Epithelial cell of esophagus (primary cell): ENCODE measurements at regions not wholly inside any gene's neighbourhood (a gene's known extent, or its start where the extent isn't known, plus 50 kb on each side); places are given as distances from the start of the nearest gene placed in this dataset.

Experiments
- DNase-seq: peaks from one replicate; pipeline ENCODE4 v3.0.0; 2010; ENCODE audit warnings: low read depth
- H3K4me3 ChIP-seq: 2 replicates; pipeline ENCODE4 v1.5.1; 2011; ENCODE audit warnings: mild to moderate bottlenecking, low read length, control low read depth
- CTCF ChIP-seq: IDR thresholded peaks from 2 replicates; pipeline ENCODE4 v1.5.1; 2011; ENCODE audit warnings: low read depth, mild to moderate bottlenecking, low read length, control low read depth, inconsistent platforms; ENCODE audit not compliant: insufficient read depth; ENCODE audit errors: missing control alignments

GRCh38 chr18:37958499-37958898 is 392.9 kb upstream of the CELF4 start:
- DNase-seq, result no peak
- H3K4me3 ChIP-seq, result no peak overlapping the region
- no peak for TF ChIP-seq CTCF

GRCh38 chr18:37956902-37957301 is 391.3 kb upstream of the CELF4 start:
- DNase-seq, result no peak
- no peak overlapping the region for H3K4me3 ChIP-seq

GRCh38 chr18:37956020-37956419 is 390.4 kb upstream of the CELF4 start:
- DNase-seq, result no peak
- no peak overlapping the region for H3K4me3 ChIP-seq
- TF ChIP-seq CTCF, result no peak

More at GRCh38 chr18:37956902-37957301, 391.3 kb upstream of the CELF4 start:
- TF ChIP-seq CTCF, result no peak

DNA sequence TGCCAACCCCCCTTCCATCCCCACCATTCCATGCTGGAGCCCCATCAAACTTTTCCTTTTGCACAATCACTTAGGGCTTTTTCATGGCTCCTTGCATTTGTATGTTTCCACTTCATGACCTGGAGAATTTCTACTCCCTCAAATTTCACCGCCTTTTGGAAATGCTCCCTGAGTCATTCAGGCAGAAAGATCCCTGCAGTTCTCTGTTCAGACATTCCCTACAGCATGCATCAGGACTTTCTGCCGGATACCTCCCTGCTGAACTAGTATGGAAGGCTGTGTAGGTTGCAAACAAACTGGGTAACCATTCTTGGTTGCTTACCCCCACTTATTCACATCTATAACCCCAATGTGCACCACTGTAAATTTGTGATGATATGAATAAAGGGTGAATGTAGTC is 389.6 kb upstream of the CELF4 start:
- H3K4me3 ChIP-seq, result no peak overlapping the region
- no peak for TF ChIP-seq CTCF
- DNase-seq, result no peak

- no peak overlapping the region for H3K4me3 ChIP-seq
- no peak for DNase-seq
- no peak for TF ChIP-seq CTCF
Measured at GRCh38 chr18:37953876-37954275, 388.3 kb upstream of the CELF4 start.

DNA sequence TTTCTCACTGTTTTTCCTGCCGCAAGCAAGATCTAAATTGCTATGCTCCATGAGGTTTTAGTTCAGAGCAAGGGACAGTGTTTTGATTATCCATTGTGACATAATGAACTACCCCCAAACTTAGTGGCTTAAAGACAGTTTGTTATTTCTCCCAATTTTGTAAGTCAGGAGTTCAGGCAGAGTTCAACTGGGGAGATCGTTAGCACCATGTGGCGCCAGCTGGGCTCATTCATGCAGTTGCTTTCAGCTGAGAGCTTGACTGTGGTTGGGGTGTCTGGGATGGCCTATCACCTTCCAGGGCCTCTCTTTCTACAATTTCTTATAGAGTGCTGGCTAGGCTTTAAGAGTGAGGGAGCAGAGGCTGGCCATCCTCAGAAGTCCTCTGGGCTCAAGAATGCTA is 382.9 kb upstream of the CELF4 start:
- H3K4me3 ChIP-seq, result no peak overlapping the region
- DNase-seq, result no peak
- no peak for TF ChIP-seq CTCF

DNA sequence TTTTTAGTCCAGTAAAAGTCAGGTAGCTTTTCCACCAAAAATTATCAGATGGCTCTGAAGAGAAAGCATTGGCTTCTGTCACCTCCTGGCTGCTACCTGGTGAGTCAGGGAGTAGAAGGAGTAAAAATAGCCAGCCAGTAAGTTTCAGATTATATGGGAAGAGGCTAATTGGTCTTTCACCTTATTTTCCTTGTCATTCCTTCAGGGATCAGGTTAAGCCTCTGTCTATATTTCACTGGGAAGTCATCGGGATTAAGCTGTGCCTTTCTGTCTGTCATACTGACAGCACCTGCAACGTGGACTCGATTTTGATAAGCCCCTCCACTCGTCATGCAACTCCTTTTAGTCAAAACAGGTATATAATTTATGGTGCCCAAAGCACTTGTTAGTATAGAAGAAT is 380.7 kb upstream of the CELF4 start:
- DNase-seq, result no peak
- no peak overlapping the region for H3K4me3 ChIP-seq
- TF ChIP-seq CTCF, result no peak
